ENCODE measurements at regions not wholly inside any gene's neighbourhood (a gene's known extent, or its start where the extent isn't known, plus 50 kb on each side); places are given as distances from the start of the nearest gene placed in this dataset.

- Histone ChIP-seq H3K27ac (no peak overlapping the region), H3K4me3 (no peak overlapping the region)
Observed at GRCh38 chr2:134161170-134161547, 92.7 kb upstream of the MGAT5 start.

DNA sequence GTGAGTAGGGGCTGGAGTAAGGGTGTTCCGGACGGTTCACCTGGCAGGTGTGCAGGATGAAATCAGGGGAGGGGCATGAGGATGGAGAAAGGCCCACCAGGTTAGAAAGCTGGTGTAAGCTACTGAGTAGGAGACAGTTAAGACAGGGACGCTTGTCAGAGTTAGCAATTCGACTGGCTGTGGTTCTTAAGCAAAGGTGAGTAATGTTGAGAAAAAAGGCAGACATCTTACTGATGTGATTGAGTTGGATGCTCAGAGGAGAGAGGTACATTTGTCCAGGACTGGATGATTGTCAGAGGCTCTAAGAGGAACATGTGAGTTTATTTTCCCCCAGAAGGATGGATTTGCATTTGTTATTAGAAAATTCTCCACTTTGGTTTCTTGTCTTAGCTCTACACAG, 90.5 kb upstream of the MGAT5 start:
- no peak overlapping the region for H3K27ac ChIP-seq
- no peak overlapping the region for H3K4me3 ChIP-seq

GRCh38 chr2:134164306-134164705, 89.6 kb upstream of the MGAT5 start:
- Histone ChIP-seq H3K27ac (no peak overlapping the region), H3K4me3 (no peak overlapping the region)

- H3K4me3 ChIP-seq, result no peak overlapping the region
- no peak overlapping the region for H3K27ac ChIP-seq
Observed at GRCh38 chr2:134167015-134167414, 86.9 kb upstream of the MGAT5 start.

DNA sequence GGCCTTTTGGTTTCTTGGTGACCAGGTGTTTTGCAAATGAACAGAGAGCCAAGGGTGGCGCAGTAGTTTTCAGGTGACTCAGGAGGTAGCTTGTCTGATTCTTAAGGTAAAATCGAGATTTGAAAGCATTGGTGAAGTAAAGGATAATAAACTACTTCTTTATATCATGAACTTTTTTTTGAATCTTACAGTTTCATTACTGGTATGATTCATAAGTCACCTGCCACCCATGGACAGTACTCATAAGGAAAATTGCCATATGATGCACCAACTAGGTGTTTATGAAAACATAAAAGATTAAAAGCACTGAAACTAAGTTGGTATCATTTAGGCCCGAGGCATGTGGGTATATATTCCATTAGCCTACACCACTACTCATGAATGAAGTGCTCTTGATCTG, 84.1 kb upstream of the MGAT5 start:
- Histone ChIP-seq H3K4me3 (no peak overlapping the region), H3K27ac (no peak overlapping the region)

GRCh38 chr2:134170294-134170693, 83.6 kb upstream of the MGAT5 start:
- Histone ChIP-seq H3K27ac (no peak overlapping the region), H3K4me3 (no peak overlapping the region)

GRCh38 chr2:134170700-134171099, 83.2 kb upstream of the MGAT5 start:
- no peak overlapping the region for H3K27ac ChIP-seq
- no peak overlapping the region for H3K4me3 ChIP-seq

GRCh38 chr2:134173338-134174016, 80.4 kb upstream of the MGAT5 start:
- Histone ChIP-seq H3K4me3 (no peak overlapping the region), H3K27ac (no peak overlapping the region)

DNA sequence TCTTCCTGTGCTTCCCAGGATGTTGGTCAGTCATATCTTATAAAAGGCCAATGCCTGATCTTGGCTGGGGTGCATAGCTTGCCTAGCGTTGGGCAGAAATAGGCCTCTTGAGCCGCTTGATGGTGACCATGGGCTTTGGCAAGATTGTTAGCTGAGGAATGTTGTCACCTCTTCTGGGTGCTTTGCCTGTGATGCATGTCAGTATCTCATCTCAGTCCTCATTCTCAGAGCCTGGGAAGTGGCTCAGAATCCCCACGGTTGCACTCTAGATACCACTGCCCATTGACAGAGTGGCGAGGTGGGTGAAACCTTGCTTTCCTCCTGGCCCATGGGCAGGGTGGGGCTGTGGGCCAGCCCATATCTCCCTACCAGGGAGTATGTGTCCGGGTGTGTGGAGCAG, 79.2 kb upstream of the MGAT5 start:
- H3K27ac ChIP-seq, result no peak overlapping the region

GRCh38 chr2:134175834-134176233, 78.0 kb upstream of the MGAT5 start:
- no peak overlapping the region for H3K27ac ChIP-seq

More for the DNA sequence above, 79.2 kb upstream of the MGAT5 start:
- no peak overlapping the region for H3K4me3 ChIP-seq

GRCh38 chr2:134177351-134177931, 76.4 kb upstream of the MGAT5 start:
- Histone ChIP-seq H3K27ac (no peak overlapping the region), H3K4me3 (no peak overlapping the region)

More at GRCh38 chr2:134175834-134176233, 78.0 kb upstream of the MGAT5 start:
- no peak overlapping the region for H3K4me3 ChIP-seq

GRCh38 chr2:134178138-134178877, 75.6 kb upstream of the MGAT5 start:
- Histone ChIP-seq H3K27ac (no peak overlapping the region), H3K4me3 (no peak overlapping the region)

GRCh38 chr2:134181219-134181618, 72.7 kb upstream of the MGAT5 start:
- Histone ChIP-seq H3K4me3 (no peak overlapping the region), H3K27ac (peak overlapping the region in 4 of 21 experiments; percentile 6 to 32 (median 16))

DNA sequence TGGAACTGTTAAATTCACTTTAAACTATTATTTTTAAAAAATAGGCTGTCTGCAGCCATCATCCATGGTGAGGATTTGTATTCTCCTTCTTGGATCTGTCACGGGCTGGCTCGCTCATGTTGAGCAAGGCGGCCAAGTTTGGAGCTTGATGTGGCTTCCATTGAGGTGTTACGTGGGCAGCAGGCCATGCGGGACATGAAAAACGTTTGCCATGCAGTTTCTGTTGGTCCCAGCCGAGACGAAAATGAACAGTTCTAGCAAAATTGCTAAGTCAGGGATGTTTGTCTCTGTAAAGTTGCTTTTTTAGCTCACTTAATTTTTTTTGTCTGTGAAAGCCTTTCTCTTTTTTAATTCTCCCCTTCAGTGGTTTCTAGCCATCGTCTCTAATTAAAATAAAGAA, 70.2 kb upstream of the MGAT5 start:
- no peak overlapping the region for H3K4me3 ChIP-seq

DNA sequence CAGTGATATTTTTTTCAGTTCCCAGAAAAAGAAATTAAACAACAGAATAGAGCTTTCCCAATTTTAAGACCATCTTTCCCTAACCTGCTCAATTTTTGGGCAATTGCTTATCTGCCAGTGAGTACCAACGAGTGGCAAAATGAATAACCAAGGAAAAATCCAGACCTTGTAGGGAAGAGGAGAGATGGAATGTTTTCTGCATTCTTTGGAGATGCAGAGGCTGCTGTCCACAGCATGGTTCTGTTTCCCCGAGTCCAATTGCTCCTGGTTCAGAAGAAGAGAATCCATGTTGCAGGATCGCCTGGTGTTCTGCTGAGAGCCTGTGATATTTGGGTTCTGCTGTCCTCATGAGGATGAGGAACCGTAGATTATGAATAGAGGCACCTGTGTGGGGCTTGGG, 68.2 kb upstream of the MGAT5 start:
- Histone ChIP-seq H3K27ac (no peak overlapping the region), H3K4me3 (no peak overlapping the region)

More for the DNA sequence above, 70.2 kb upstream of the MGAT5 start:
- H3K27ac ChIP-seq, result no peak overlapping the region

- H3K27ac ChIP-seq, result peak overlapping the region in 4 of 21 experiments; percentile 0 to 26 (median 16)
Observed at GRCh38 chr2:134189009-134189720, 64.7 kb upstream of the MGAT5 start.

GRCh38 chr2:134190062-134190806, 63.6 kb upstream of the MGAT5 start:
- no peak overlapping the region for H3K27ac ChIP-seq
- no peak overlapping the region for H3K4me3 ChIP-seq

More at GRCh38 chr2:134189009-134189720, 64.7 kb upstream of the MGAT5 start:
- no peak overlapping the region for H3K4me3 ChIP-seq

DNA sequence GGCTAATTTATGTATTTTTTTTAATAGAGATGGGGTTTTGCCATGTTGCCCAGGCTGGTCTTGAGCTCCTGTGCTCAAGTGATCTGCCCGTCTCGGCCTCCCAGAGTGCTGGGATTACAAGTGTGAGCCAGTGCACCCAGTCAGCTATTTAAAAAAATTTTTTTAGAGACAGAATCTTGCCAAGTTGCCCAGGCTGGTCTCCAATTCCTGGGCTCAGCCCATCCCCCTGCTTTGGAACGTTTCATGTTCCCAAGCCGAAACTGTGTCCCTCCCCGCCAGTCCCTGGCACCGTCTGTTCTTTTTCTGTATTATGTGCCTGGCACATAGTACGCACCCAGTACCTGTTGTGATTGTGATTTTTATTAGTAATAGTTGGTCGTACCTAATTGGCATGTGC, 63.1 kb upstream of the MGAT5 start:
- H3K27ac ChIP-seq, result no peak overlapping the region
- H3K4me3 ChIP-seq, result no peak overlapping the region

DNA sequence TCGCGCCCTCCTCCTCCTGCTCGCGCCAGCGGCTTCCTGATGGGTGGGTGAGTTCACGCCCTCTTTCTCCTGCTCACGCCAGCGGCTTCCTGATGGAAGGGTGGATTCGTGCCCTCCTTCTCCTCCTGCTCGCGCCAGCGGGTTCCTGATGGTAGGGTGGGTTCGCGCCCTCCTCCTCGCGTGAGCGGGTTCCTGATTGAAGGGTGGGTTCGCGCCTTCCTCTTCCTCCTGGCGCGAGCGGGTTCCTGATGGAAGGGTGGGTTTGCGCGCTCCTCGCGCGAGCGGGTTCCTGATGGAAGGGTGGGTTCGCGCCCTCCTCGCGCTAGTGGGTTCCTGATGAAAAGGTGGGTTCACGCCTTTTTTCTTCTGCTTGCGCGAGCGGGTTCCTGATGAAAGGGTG, 62.0 kb upstream of the MGAT5 start:
- Histone ChIP-seq H3K27ac (no peak overlapping the region), H3K4me3 (no peak overlapping the region)

- no peak overlapping the region for H3K27ac ChIP-seq
- no peak overlapping the region for H3K4me3 ChIP-seq
Observed at GRCh38 chr2:134193006-134193405, 60.9 kb upstream of the MGAT5 start.

Data from skin epidermis (tissue), 12 donors.